ENCODE measurements at regions not wholly inside any gene's neighbourhood (a gene's known extent, or its start where the extent isn't known, plus 50 kb on each side); places are given as distances from the start of the nearest gene placed in this dataset.

DNA sequence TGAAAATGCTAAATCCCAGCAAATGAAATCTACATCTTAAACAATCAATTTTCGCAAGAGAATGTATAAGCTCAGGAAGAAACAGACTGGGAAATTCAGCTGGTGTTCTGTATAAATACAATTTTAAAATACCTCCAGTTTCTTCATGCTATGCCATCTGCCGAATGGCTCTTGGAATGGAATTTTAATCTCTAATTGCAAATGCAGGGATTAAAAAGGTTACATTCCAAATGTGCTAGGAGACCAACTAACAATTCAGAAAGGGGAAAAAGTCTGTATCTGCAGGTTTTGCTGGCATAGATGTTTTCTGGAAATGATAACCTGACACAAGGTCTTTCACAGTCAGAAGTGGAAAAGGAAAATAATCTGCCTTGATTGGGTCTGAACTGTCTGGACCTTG lies 379.7 kb downstream of the MAT2B start:
- 54 to 62% methylated on average over 2 of the region's 2 CpGs for WGBS, 2 donors
- intact Hi-C loops (cut with DNase I): no loop called here

DNA sequence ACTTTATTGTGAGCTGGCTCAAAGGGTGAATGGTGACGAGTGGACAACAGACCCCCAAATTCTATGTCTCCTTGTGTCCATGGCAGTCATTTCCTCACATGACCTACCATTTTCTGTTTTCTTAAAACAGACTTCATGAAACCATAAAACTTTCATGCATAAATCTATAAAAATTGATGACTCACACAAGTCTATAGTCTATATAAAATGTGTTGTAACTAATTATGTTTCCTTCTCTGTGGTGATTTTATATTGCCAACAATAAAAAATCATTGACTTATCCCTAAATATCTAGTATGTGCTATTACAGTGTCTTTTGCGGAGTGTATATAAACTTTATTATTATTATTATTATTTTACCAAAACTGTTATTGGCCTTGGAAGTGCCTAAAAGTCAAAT lies 382.4 kb downstream of the MAT2B start:
- ATAC-seq: no peak
- Histone ChIP-seq H3K36me3 (no peaks in the 10 kb centered on the region), H3K9me3 (no peaks in the 10 kb centered on the region), H3K27me3 (no peaks in the 10 kb centered on the region), H3K4me3 (no peak overlapping the region), H3K27ac (no peak overlapping the region), H3K4me1 (no peaks in the 10 kb centered on the region)
- WGBS, 2 donors: 66 to 77% methylated on average over 2 of the region's 2 CpGs
- TF ChIP-seq, protein P1, sequence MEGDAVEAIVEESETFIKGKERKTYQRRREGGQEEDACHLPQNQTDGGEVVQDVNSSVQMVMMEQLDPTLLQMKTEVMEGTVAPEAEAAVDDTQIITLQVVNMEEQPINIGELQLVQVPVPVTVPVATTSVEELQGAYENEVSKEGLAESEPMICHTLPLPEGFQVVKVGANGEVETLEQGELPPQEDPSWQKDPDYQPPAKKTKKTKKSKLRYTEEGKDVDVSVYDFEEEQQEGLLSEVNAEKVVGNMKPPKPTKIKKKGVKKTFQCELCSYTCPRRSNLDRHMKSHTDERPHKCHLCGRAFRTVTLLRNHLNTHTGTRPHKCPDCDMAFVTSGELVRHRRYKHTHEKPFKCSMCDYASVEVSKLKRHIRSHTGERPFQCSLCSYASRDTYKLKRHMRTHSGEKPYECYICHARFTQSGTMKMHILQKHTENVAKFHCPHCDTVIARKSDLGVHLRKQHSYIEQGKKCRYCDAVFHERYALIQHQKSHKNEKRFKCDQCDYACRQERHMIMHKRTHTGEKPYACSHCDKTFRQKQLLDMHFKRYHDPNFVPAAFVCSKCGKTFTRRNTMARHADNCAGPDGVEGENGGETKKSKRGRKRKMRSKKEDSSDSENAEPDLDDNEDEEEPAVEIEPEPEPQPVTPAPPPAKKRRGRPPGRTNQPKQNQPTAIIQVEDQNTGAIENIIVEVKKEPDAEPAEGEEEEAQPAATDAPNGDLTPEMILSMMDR (IDR thresholded peaks at IDR 0.05): no peak
- intact Hi-C loops (cut with DNase I): no loop called here
- DNase-seq: no peak
- no peak for FAIRE-seq

More for the DNA sequence above, 379.7 kb downstream of the MAT2B start:
- ATAC-seq (no peak), DNase-seq (no peak), FAIRE-seq (no peak)
- TF ChIP-seq, protein P1 (IDR thresholded peaks at IDR 0.05): no peak
- Histone ChIP-seq H3K27ac (no peak overlapping the region), H3K36me3 (no peaks in the 10 kb centered on the region), H3K4me1 (no peaks in the 10 kb centered on the region), H3K9me3 (no peaks in the 10 kb centered on the region), H3K27me3 (no peaks in the 10 kb centered on the region), H3K4me3 (no peak overlapping the region)

DNA sequence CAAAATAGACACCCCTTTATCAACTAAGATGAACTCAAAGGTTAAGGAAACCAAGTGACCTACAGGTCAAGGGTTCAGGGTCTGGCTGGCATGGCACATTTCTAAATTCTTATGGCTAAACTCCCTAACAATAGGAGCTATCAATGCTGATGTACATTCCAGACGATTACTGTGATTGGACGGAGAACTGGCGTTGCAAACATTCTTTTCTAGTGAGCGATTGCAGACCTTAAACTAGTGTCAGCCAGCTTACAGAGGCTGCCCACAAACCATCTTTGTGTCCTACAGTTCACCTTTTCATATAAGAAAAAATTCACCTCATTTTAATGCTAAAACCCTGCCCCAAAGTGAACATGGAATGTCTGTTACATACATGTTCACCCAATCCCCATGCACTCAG lies 382.9 kb downstream of the MAT2B start:
- Histone ChIP-seq H3K27me3 (no peaks in the 10 kb centered on the region), H3K36me3 (no peaks in the 10 kb centered on the region), H3K27ac (no peak overlapping the region), H3K9me3 (no peaks in the 10 kb centered on the region), H3K4me3 (no peak overlapping the region), H3K4me1 (no peaks in the 10 kb centered on the region)
- WGBS, 2 donors: 53 to 71% methylated on average over 4 of the region's 4 CpGs
- ATAC-seq (no peak), FAIRE-seq (no peak), DNase-seq (no peak)
- TF ChIP-seq, protein P1 (IDR thresholded peaks at IDR 0.05): no peak
- intact Hi-C loops (cut with DNase I): no loop called here

DNA sequence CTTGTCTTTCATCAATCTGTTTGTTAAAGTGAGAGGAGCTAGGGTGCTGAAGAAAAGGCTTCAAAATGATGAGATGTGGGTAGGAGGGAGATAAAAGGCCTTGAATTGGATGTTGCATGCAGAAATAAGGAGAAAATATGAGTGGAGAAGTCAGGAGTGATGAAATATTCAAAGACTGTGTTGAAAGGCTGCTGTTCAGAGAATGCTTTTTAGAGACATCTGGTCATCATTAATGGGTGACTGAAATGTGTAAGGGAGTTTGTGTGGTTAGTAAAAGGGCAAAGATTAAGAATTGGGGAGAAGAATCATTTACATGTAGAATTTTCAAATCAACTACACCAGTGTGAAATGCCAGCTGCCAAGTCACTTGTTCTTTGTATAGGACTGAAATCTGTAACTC lies 383.9 kb downstream of the MAT2B start:
- ATAC-seq (no peak), FAIRE-seq (no peak), DNase-seq (no peak)
- Histone ChIP-seq H3K4me3 (no peak overlapping the region), H3K36me3 (no peaks in the 10 kb centered on the region), H3K27ac (no peak overlapping the region), H3K4me1 (no peaks in the 10 kb centered on the region), H3K9me3 (no peaks in the 10 kb centered on the region), H3K27me3 (no peaks in the 10 kb centered on the region)
- TF ChIP-seq, protein P1 (IDR thresholded peaks at IDR 0.05): no peak
- intact Hi-C loops (cut with DNase I): no loop called here

DNA sequence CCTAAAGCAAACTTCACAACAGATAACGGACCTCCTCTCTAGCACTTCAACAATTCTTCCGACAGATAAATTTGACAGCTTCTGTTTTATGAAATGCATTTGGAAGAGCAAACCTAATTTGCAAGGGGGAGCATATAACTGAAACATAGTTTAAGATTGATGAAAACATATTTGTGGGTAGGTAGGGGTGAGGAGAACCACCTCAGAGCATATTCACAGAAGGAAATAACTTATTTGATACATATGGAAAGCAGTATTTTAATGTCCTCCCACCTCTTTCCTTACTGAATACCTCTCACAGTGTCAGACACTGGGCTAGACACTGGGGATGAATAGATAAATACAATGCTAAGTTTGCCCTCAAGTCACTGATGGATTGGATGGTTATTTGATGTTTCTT lies 384.8 kb downstream of the MAT2B start:
- H3K36me3 ChIP-seq: no peaks in the 10 kb centered on the region
- no peaks in the 10 kb centered on the region for H3K4me1 ChIP-seq
- no peak overlapping the region for H3K4me3 ChIP-seq
- no peaks in the 10 kb centered on the region for H3K9me3 ChIP-seq
- TF ChIP-seq, protein P1 (IDR thresholded peaks at IDR 0.05): no peak
- H3K27me3 ChIP-seq: no peaks in the 10 kb centered on the region
- intact Hi-C loops (cut with DNase I): no loop called here
- no peak overlapping the region for H3K27ac ChIP-seq
- WGBS, 2 donors: 47 to 55% methylated on average over 2 of the region's 2 CpGs
- no peak for FAIRE-seq
- ATAC-seq: no peak
- DNase-seq: no peak

Measured in pancreas (tissue), 10 donors.